Muscle layer of duodenum (tissue), 2 donors: ENCODE measurements at regions not wholly inside any gene's neighbourhood (a gene's known extent, or its start where the extent isn't known, plus 50 kb on each side); places are given as distances from the start of the nearest gene placed in this dataset.
"Not testable (repeated sequence)": the region's sequence is repeated elsewhere in the genome, so short reads cannot be mapped to it uniquely, and the experiment has no call there.

Experiments used
- H3K27ac ChIP-seq: one replicate; pipeline ENCODE4 v1.7.0; 2013; ENCODE audit warnings: mild to moderate bottlenecking, low read length
- H3K27me3 ChIP-seq: one replicate; pipeline ENCODE4 v1.7.0; 2013; ENCODE audit warnings: low read depth, mild to moderate bottlenecking, control low read depth, low read length
- H3K36me3 ChIP-seq, 2 donors: one replicate each; pipeline ENCODE4 v1.7.0; 2013; ENCODE audit warnings: low read length in 2 of 2, control low read depth in 1 of 2, mild to moderate bottlenecking in 1 of 2; ENCODE audit not compliant: insufficient read depth in 2 of 2, control insufficient read depth in 1 of 2
- H3K4me1 ChIP-seq, 2 donors: one replicate each; pipeline ENCODE4 v1.7.0; 2013; ENCODE audit warnings: low read length in 2 of 2, mild to moderate bottlenecking in 2 of 2, control low read depth in 1 of 2, moderate library complexity in 1 of 2; ENCODE audit not compliant: insufficient read depth in 2 of 2, control insufficient read depth in 1 of 2
- H3K4me3 ChIP-seq, 2 donors: one replicate each; pipeline ENCODE4 v1.7.0; 2013; ENCODE audit warnings: low read length in 2 of 2, low read depth in 1 of 2, mild to moderate bottlenecking in 1 of 2
- H3K9me3 ChIP-seq, 2 donors: one replicate each; pipeline ENCODE4 v1.7.0; 2013; ENCODE audit warnings: low read length in 2 of 2, control low read depth in 1 of 2, mild to moderate bottlenecking in 1 of 2; ENCODE audit not compliant: control insufficient read depth in 1 of 2
- donor health status: healthy.

DNA sequence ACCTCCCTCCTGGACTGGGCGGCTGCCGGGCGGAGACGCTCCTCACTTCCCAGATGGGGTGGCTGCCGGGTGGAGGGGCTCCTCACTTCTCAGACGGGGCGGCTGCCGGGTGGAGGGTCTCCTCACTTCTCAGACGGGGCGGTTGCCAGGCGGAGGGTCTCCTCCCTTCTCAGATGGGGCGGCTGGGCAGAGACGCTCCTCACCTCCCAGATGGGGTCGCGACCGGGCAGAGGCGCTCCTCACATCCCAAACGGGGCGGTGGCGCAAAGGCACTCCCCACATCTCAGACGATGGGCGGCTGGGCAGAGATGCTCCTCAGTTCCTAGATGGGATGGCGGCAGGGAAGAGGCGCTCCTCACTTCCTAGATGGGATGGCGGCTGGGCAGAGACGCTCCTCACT, 305.5 kb downstream of the SLITRK5 start:
- H3K4me3 ChIP-seq, H3K9me3 ChIP-seq, H3K4me1 ChIP-seq, H3K27ac ChIP-seq, H3K27me3 ChIP-seq, H3K36me3 ChIP-seq: not testable (repeated sequence)

GRCh38 chr13:87981416-87981815, 310.2 kb downstream of the SLITRK5 start:
- Histone ChIP-seq H3K27ac (no peak overlapping the region), H3K36me3 (no peaks in the 10 kb centered on the region), H3K9me3 (no peaks in the 10 kb centered on the region), H3K27me3 (no peaks in the 10 kb centered on the region), H3K4me1 (no peaks in the 10 kb centered on the region), H3K4me3 (no peak overlapping the region)

DNA sequence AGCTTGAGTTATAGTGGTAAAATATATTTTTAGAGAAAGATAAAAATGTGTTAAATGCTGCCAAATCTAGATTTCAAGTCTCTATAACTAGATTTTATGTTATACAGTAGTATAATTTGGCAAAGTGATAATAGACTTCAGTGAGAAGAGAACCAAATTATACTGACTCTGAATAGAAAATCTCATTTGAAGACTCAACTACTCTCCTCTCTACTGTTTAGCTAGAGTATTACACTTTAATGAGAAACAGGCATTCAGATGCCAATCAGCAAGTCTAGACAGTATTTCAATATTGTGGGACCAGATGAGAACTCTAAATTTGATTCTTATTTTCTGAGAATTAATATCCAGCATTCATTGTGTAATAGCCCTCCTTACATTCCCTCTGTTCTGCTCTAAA, 311.2 kb downstream of the SLITRK5 start:
- H3K27me3 ChIP-seq, result no peaks in the 10 kb centered on the region
- no peaks in the 10 kb centered on the region for H3K9me3 ChIP-seq
- H3K36me3 ChIP-seq, result no peaks in the 10 kb centered on the region
- H3K27ac ChIP-seq, result no peak overlapping the region
- H3K4me1 ChIP-seq, result no peaks in the 10 kb centered on the region
- no peak overlapping the region for H3K4me3 ChIP-seq

GRCh38 chr13:87986639-87987250, 315.6 kb downstream of the SLITRK5 start:
- H3K9me3 ChIP-seq, result no peaks in the 10 kb centered on the region
- H3K27ac ChIP-seq, result no peak overlapping the region
- no peaks in the 10 kb centered on the region for H3K36me3 ChIP-seq
- no peak overlapping the region for H3K4me3 ChIP-seq
- H3K27me3 ChIP-seq, result no peaks in the 10 kb centered on the region
- H3K4me1 ChIP-seq, result no peaks in the 10 kb centered on the region

- Histone ChIP-seq H3K4me1 (no peaks in the 10 kb centered on the region), H3K36me3 (no peaks in the 10 kb centered on the region), H3K27ac (no peak overlapping the region)
Observed at GRCh38 chr13:87998081-87998480, 326.9 kb downstream of the SLITRK5 start.

GRCh38 chr13:87999240-87999700, 328.1 kb downstream of the SLITRK5 start:
- H3K27me3 ChIP-seq, result no peaks in the 10 kb centered on the region
- H3K9me3 ChIP-seq, result no peaks in the 10 kb centered on the region
- no peak overlapping the region for H3K27ac ChIP-seq
- H3K36me3 ChIP-seq, result no peaks in the 10 kb centered on the region
- no peaks in the 10 kb centered on the region for H3K4me1 ChIP-seq
- H3K4me3 ChIP-seq, result no peak overlapping the region

More at GRCh38 chr13:87998081-87998480, 326.9 kb downstream of the SLITRK5 start:
- no peaks in the 10 kb centered on the region for H3K27me3 ChIP-seq
- H3K4me3 ChIP-seq, result no peak overlapping the region
- H3K9me3 ChIP-seq, result no peaks in the 10 kb centered on the region

DNA sequence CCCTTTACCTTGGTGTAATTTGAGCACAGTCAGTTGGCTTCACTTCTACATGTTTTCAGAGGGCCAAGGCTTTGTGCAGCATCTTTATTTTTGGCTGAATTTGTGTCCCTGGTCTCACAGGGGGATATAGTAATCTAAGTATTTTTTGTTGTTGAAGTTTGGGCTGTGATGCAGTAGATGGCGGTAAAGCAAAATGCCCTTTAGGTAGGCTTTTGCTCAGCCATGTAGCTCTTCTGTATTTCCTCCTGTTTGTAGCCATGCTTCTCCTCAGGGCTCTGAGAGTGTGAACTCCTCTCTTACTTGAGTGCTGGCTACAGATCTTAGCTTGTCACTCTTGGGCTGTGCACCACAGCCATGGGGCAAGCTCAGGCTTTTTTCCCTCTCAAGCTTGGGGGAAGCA, 328.6 kb downstream of the SLITRK5 start:
- Histone ChIP-seq H3K4me1 (no peaks in the 10 kb centered on the region), H3K36me3 (no peaks in the 10 kb centered on the region), H3K4me3 (no peak overlapping the region), H3K27ac (no peak overlapping the region), H3K27me3 (no peaks in the 10 kb centered on the region), H3K9me3 (no peaks in the 10 kb centered on the region)

DNA sequence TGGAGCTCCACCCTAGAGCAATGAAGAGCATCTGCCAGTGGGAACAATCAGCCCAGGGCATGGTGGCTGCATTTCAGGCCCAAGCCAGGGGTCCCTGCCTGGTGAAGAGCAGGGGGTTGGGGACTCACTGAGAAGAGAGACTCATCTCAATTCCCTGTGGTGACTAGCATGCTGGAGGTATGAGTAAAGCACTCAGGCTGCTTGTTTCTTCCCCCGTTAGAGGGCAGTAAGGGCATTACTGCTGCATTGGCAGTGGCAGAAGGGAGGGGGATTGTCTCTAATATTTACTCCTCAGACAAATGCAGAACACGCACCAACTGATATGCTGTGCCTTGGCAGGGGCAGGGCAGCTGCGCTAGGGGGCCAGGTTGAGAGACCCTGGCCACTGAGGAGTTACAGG, 329.1 kb downstream of the SLITRK5 start:
- Histone ChIP-seq H3K4me1 (no peaks in the 10 kb centered on the region), H3K36me3 (no peaks in the 10 kb centered on the region), H3K4me3 (no peak overlapping the region), H3K9me3 (no peaks in the 10 kb centered on the region), H3K27me3 (no peaks in the 10 kb centered on the region), H3K27ac (no peak overlapping the region)

- H3K27me3 ChIP-seq, result no peaks in the 10 kb centered on the region
- no peak overlapping the region for H3K4me3 ChIP-seq
- H3K36me3 ChIP-seq, result no peaks in the 10 kb centered on the region
- no peaks in the 10 kb centered on the region for H3K4me1 ChIP-seq
- H3K27ac ChIP-seq, result no peak overlapping the region
- no peaks in the 10 kb centered on the region for H3K9me3 ChIP-seq
Observed at GRCh38 chr13:88000787-88001186, 329.6 kb downstream of the SLITRK5 start.

DNA sequence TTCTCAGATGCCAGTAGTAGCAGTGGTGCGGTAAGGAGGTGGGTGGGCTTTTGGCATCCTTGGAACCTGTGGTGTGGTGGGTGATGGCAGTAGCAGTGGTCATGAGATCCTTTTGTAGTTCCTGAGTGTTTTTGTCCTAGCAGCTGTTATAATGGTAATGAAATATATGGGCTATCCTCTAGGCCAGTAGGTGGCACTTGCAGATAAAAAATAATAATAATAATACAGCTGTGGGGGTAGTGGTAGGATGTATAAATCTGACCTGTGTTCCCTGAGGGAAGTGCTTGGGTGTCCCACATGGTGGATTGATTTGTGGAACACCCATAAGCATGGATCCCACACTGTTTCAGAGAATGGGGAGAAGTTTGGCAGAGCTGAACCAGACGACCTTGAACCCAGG, 334.0 kb downstream of the SLITRK5 start:
- H3K27ac ChIP-seq, result no peak overlapping the region
- no peaks in the 10 kb centered on the region for H3K4me1 ChIP-seq

DNA sequence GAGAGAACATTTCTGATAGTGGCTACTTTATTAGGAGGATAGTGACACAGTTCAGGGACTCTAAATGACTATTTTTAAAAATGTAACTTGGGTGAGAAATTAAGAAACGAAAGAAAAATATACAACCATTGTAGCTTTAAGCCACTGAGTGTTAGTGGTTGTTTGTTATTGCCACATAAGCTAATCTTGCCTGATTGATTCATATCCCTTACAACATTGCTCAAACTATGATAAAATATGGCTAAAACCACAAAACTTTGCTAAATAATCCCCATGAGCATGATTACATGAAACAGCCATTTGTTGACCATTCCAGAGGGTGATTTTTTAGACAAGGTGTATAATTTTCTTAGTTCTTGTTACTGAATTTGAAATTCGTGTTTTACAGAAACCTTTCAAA, 343.4 kb downstream of the SLITRK5 start:
- Histone ChIP-seq H3K4me1 (no peaks in the 10 kb centered on the region), H3K27me3 (no peaks in the 10 kb centered on the region), H3K9me3 (no peaks in the 10 kb centered on the region), H3K4me3 (no peak overlapping the region), H3K27ac (no peak overlapping the region), H3K36me3 (no peaks in the 10 kb centered on the region)

More for the DNA sequence above, 334.0 kb downstream of the SLITRK5 start:
- Histone ChIP-seq H3K4me3 (no peak overlapping the region), H3K36me3 (no peaks in the 10 kb centered on the region), H3K27me3 (no peaks in the 10 kb centered on the region), H3K9me3 (no peaks in the 10 kb centered on the region)
